ENCODE measurements at regions not wholly inside any gene's neighbourhood (a gene's known extent, or its start where the extent isn't known, plus 50 kb on each side); places are given as distances from the start of the nearest gene placed in this dataset.

DNA sequence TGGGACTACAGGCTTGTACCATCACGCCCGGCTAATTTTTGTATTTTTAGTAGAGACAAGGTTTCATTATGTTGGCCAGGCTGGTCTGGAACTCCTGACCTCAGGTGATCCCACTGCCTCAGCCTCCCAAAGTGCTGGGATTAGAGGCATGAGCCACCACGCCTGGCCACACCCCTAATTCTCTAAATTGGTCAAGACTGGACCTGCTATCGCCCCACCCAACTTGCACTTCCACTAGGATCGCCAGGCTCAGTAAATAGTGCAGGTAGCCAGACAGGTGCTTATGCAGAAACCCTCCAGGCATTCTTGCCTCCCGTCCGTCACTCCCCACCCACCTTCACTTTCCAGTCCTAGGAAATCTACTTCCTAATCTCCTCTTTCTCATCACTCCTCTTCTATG, 481.4 kb upstream of the EEF2KMT start:
- Histone ChIP-seq H3K9me1 (replicated peaks; ENCODE audit: control insufficient read depth, extremely low read depth, insufficient read depth, low read length) (no peaks in the 10 kb centered on the region), H2AFZ (ENCODE audit: low read depth, low read length) (no peak overlapping the region), H3K4me1 (ENCODE audit: control insufficient read depth, extremely low read depth, insufficient read depth, low read length) (no peaks in the 10 kb centered on the region), H3K36me3 (ENCODE audit: control insufficient read depth in 2 of 2, extremely low read depth in 1 of 2, insufficient read depth in 2 of 2, low read length in 2 of 2) (no peaks in the 10 kb centered on the region), H3K79me2 (ENCODE audit: control insufficient read depth, insufficient read depth, low read length) (no peaks in the 10 kb centered on the region), H4K20me1 (replicated peaks; ENCODE audit: control insufficient read depth, extremely low read depth, insufficient read depth, low read length) (no peaks in the 10 kb centered on the region), H3K4me2 (ENCODE audit: insufficient read depth, low read length) (no peak overlapping the region), H3K9me3 (replicated peaks; ENCODE audit: control insufficient read depth, insufficient read depth, low read length) (peaks cover 5% of the 10 kb centered on the region), H3K9ac (replicated peaks; ENCODE audit: extremely low read depth, insufficient read depth, low read length) (no peak overlapping the region), H3K27ac (ENCODE audit: insufficient read depth, low read depth, low read length) (no peak overlapping the region), H3K27me3 (ENCODE audit: control insufficient read depth in 2 of 2, insufficient read depth in 2 of 2, low read length in 2 of 2) (no peaks in the 10 kb centered on the region), H3K4me3 (replicated peaks in 1 of 3; ENCODE audit: insufficient read depth in 1 of 3, low read depth in 1 of 3, low read length in 3 of 3) (no peak overlapping the region)
- CTCF ChIA-PET, result no interaction called here
- intact Hi-C loops (cut with micrococcal nuclease) (no loop called here), dilution Hi-C loops (cut with MboI; ENCODE audit: extremely low pct_ligation_motif_present, low sequenced_read_pairs) (no loop called here)
- FAIRE-seq (no peak), DNase-seq (ENCODE audit: low read depth, low spot score) (no peak)
- no peak for TF ChIP-seq EZH2 (IDR thresholded peaks at IDR 0.05; ENCODE audit: borderline replicate concordance, low read depth, low read length, severe bottlenecking)
- no peak for TF ChIP-seq JUN (IDR thresholded peaks at IDR 0.05; ENCODE audit: borderline replicate concordance, insufficient read depth, insufficient read length, low read depth)
- TF ChIP-seq FOS (IDR thresholded peaks at IDR 0.05; ENCODE audit: borderline replicate concordance, insufficient read depth, low read length), result no peak
- TF ChIP-seq POLR2A (IDR thresholded peaks at IDR 0.05; ENCODE audit: low read depth, low read length), result no peak
- TF ChIP-seq, protein P1, sequence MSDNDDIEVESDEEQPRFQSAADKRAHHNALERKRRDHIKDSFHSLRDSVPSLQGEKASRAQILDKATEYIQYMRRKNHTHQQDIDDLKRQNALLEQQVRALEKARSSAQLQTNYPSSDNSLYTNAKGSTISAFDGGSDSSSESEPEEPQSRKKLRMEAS (IDR thresholded peaks at IDR 0.05; ENCODE audit: insufficient read depth, insufficient read length), result no peak
- no peak for TF ChIP-seq POLR2AphosphoS5 (IDR thresholded peaks at IDR 0.05; ENCODE audit: insufficient read depth, low read depth, low read length)
- TF ChIP-seq, protein P2, sequence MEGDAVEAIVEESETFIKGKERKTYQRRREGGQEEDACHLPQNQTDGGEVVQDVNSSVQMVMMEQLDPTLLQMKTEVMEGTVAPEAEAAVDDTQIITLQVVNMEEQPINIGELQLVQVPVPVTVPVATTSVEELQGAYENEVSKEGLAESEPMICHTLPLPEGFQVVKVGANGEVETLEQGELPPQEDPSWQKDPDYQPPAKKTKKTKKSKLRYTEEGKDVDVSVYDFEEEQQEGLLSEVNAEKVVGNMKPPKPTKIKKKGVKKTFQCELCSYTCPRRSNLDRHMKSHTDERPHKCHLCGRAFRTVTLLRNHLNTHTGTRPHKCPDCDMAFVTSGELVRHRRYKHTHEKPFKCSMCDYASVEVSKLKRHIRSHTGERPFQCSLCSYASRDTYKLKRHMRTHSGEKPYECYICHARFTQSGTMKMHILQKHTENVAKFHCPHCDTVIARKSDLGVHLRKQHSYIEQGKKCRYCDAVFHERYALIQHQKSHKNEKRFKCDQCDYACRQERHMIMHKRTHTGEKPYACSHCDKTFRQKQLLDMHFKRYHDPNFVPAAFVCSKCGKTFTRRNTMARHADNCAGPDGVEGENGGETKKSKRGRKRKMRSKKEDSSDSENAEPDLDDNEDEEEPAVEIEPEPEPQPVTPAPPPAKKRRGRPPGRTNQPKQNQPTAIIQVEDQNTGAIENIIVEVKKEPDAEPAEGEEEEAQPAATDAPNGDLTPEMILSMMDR (IDR thresholded peaks at IDR 0.05; ENCODE audit: extremely low read depth in 1 of 2, insufficient read depth in 1 of 2, low read depth in 1 of 2, low read length in 2 of 2), result no peak
- TF ChIP-seq GATA2 (IDR thresholded peaks at IDR 0.05; ENCODE audit: insufficient read depth, insufficient read length, low read depth, low read length), result no peak
- TF ChIP-seq MYC (IDR thresholded peaks at IDR 0.05; ENCODE audit: low read depth, low read length), result no peak
- POLR2A ChIA-PET, result no interaction called here
- no TSS peak for BruUV-seq (replicated peaks)
